GM19455 (cell line): ENCODE measurements at regions not wholly inside any gene's neighbourhood (a gene's known extent, or its start where the extent isn't known, plus 50 kb on each side); places are given as distances from the start of the nearest gene placed in this dataset.
"Not testable (repeated sequence)": the region's sequence is repeated elsewhere in the genome, so short reads cannot be mapped to it uniquely, and the experiment has no call there.

Source experiments
- ATAC-seq: cut with Tn5 transposase; IDR thresholded peaks from one replicate; pipeline ENCODE4 v1.9.1; 2021; ENCODE audit not compliant: unreplicated experiment

GRCh38 chr3:117853923-117854668 lies 1144.5 kb downstream of the TUSC7 start:
- no peak for ATAC-seq

- ATAC-seq: no peak
Measured at GRCh38 chr3:117856354-117856753, 1146.8 kb downstream of the TUSC7 start.

GRCh38 chr3:117863146-117863545 lies 1153.6 kb downstream of the TUSC7 start:
- ATAC-seq: no peak

- no peak for ATAC-seq
Measured at GRCh38 chr3:117865338-117865737, 1155.8 kb downstream of the TUSC7 start.

- ATAC-seq: no peak
Measured at GRCh38 chr3:117868766-117869165, 1159.2 kb downstream of the TUSC7 start.

- no peak for ATAC-seq
Measured at GRCh38 chr3:117871934-117872333, 1162.4 kb downstream of the TUSC7 start.

- not testable (repeated sequence) for ATAC-seq
Measured at GRCh38 chr3:117872594-117873248, 1161.9 kb downstream of the IGSF11 start.

- ATAC-seq: no peak
Measured at GRCh38 chr3:117873249-117873600, 1161.4 kb downstream of the IGSF11 start.

GRCh38 chr3:117874028-117874690 lies 1160.5 kb downstream of the IGSF11 start:
- no peak for ATAC-seq

GRCh38 chr3:117874904-117875874 lies 1159.5 kb downstream of the IGSF11 start:
- no peak for ATAC-seq

GRCh38 chr3:117875887-117876286 lies 1158.8 kb downstream of the IGSF11 start:
- ATAC-seq: no peak

GRCh38 chr3:117880638-117881037 lies 1154.0 kb downstream of the IGSF11 start:
- ATAC-seq: no peak

GRCh38 chr3:117881210-117881609 lies 1153.4 kb downstream of the IGSF11 start:
- no peak for ATAC-seq

GRCh38 chr3:117885011-117885441 lies 1149.6 kb downstream of the IGSF11 start:
- no peak for ATAC-seq

- ATAC-seq: no peak
Measured at GRCh38 chr3:117886147-117886546, 1148.5 kb downstream of the IGSF11 start.

- ATAC-seq: no peak
Measured at GRCh38 chr3:117887031-117887430, 1147.6 kb downstream of the IGSF11 start.

- ATAC-seq: no peak
Measured at GRCh38 chr3:117887901-117888300, 1146.7 kb downstream of the IGSF11 start.

GRCh38 chr3:117892431-117892841 lies 1142.2 kb downstream of the IGSF11 start:
- no peak for ATAC-seq

- ATAC-seq: no peak
Measured at GRCh38 chr3:117893001-117893400, 1141.6 kb downstream of the IGSF11 start.

GRCh38 chr3:117893638-117894037 lies 1141.0 kb downstream of the IGSF11 start:
- ATAC-seq: no peak
